Thyroid gland (tissue), 4 donors: ENCODE measurements at regions not wholly inside any gene's neighbourhood (a gene's known extent, or its start where the extent isn't known, plus 50 kb on each side); places are given as distances from the start of the nearest gene placed in this dataset.

Source experiments
- DNase-seq, 2 donors: peaks; one replicate each; pipeline ENCODE4 v3.0.0-alpha.2; 2019
- H3K27ac ChIP-seq, 3 donors: fragments of 200-600 bp; sonication (generic); 1 replicate in 2 of 3; 2 replicates in 1 of 3; pipeline ENCODE4 v1.5.1; 2016 to 2019; ENCODE audit warnings: mild to moderate bottlenecking in 1 of 3, moderate library complexity in 1 of 3
- H3K27me3 ChIP-seq: fragments of 200-600 bp; sonication (generic); one replicate; pipeline ENCODE4 v1.5.1; 2019
- H3K36me3 ChIP-seq, 2 donors: fragments of 200-600 bp; sonication (generic); one replicate each; pipeline ENCODE4 v1.5.1; 2016 to 2019
- H3K4me1 ChIP-seq, 2 donors: fragments of 200-600 bp; sonication (generic); one replicate each; pipeline ENCODE4 v1.5.1; 2017 to 2019
- H3K4me3 ChIP-seq, 3 donors: fragments of 200-600 bp; sonication (generic); replicated peaks in 1 of 3; 1 replicate in 2 of 3; 2 replicates in 1 of 3; pipeline ENCODE4 v1.5.1; 2016; ENCODE audit warnings: mild to moderate bottlenecking in 1 of 3
- H3K9me3 ChIP-seq: fragments of 200-600 bp; sonication (generic); one replicate; pipeline ENCODE4 v1.5.1; 2017
- CTCF ChIP-seq, 6 experiments: fragments of 200-600 bp in 3 of 6; fragments of 450-650 bp in 3 of 6; sonication (generic) in 3 of 6; IDR thresholded peaks; one replicate each; pipeline ENCODE4 v1.5.1; 2016 to 2019; ENCODE audit warnings: antibody characterized with exemption in 6 of 6, mild to moderate bottlenecking in 2 of 6, inconsistent platforms in 1 of 6, moderate library complexity in 1 of 6
- POLR2A ChIP-seq, 2 donors: fragments of 450-650 bp; IDR thresholded peaks; one replicate each; pipeline ENCODE4 v1.6.1; 2017; ENCODE audit warnings: antibody characterized with exemption in 2 of 2, mild to moderate bottlenecking in 2 of 2, moderate library complexity in 1 of 2
- WGBS, 2 donors: methylation state at CpG; one replicate each; pipeline ENCODE4 v1.1.5; 2017; 5-methylcytosine and 5-hydroxymethylcytosine counted together
- intact Hi-C: fragments of 100-400 bp; cut with DNase I; formaldehyde crosslinking; loops from one replicate; pipeline ENCODE4 v1.15.1; 2023

GRCh38 chr12:63400718-63401117 is 249.7 kb upstream of the AVPR1A start:
- Histone ChIP-seq H3K4me3 (no peak overlapping the region), H3K27me3 (no peaks in the 10 kb centered on the region), H3K36me3 (no peaks in the 10 kb centered on the region), H3K4me1 (peaks cover 0 to 3% of the 10 kb centered on the region in 2 donors), H3K9me3 (no peaks in the 10 kb centered on the region), H3K27ac (no peak overlapping the region)
- 74 to 85% methylated on average over 2 to 3 of the region's 3 CpGs for WGBS, 2 donors
- DNase-seq = no peak
- TF ChIP-seq CTCF (IDR thresholded peaks at IDR 0.05) (no peak), POLR2A (IDR thresholded peaks at IDR 0.05) (no peak)
- intact Hi-C loops = no loop called here

- no peak for DNase-seq
- no peak overlapping the region for H3K27ac ChIP-seq
- no peaks in the 10 kb centered on the region for H3K27me3 ChIP-seq
- no peaks in the 10 kb centered on the region for H3K9me3 ChIP-seq
- WGBS, 2 donors = 85 to 93% methylated on average over 2 of the region's 2 CpGs
- no peak for TF ChIP-seq CTCF (IDR thresholded peaks at IDR 0.05)
- TF ChIP-seq POLR2A (IDR thresholded peaks at IDR 0.05) = no peak
- H3K4me3 ChIP-seq = no peak overlapping the region
- intact Hi-C loops = no loop called here
- no peaks in the 10 kb centered on the region for H3K36me3 ChIP-seq
- H3K4me1 ChIP-seq = peaks cover 0 to 4% of the 10 kb centered on the region in 2 donors
Observed at GRCh38 chr12:63400318-63400717, 249.3 kb upstream of the AVPR1A start.

- H3K27me3 ChIP-seq = no peaks in the 10 kb centered on the region
- intact Hi-C loops = no loop called here
- 91 to 97% methylated on average over 4 of the region's 4 CpGs for WGBS, 2 donors
- no peaks in the 10 kb centered on the region for H3K9me3 ChIP-seq
- no peaks in the 10 kb centered on the region for H3K36me3 ChIP-seq
- H3K27ac ChIP-seq = no peak overlapping the region
- H3K4me1 ChIP-seq = peaks cover 7 to 14% of the 10 kb centered on the region in 2 donors
- TF ChIP-seq POLR2A (IDR thresholded peaks at IDR 0.05) (no peak), CTCF (IDR thresholded peaks at IDR 0.05) (no peak)
- DNase-seq = no peak
- H3K4me3 ChIP-seq = no peak overlapping the region
Observed at GRCh38 chr12:63397807-63398206, 246.8 kb upstream of the AVPR1A start.

- WGBS, 2 donors = 88 to 93% methylated on average over 3 of the region's 3 CpGs
- no peak for TF ChIP-seq CTCF (IDR thresholded peaks at IDR 0.05)
- no peak for TF ChIP-seq POLR2A (IDR thresholded peaks at IDR 0.05)
- Histone ChIP-seq H3K9me3 (no peaks in the 10 kb centered on the region), H3K27ac (no peak overlapping the region), H3K4me1 (peaks cover 7 to 14% of the 10 kb centered on the region in 2 donors), H3K27me3 (no peaks in the 10 kb centered on the region), H3K4me3 (no peak overlapping the region), H3K36me3 (no peaks in the 10 kb centered on the region)
- DNase-seq = no peak
- intact Hi-C loops = no loop called here
Observed at GRCh38 chr12:63396135-63396534, 245.1 kb upstream of the AVPR1A start.

- H3K27me3 ChIP-seq = no peaks in the 10 kb centered on the region
- H3K36me3 ChIP-seq = no peaks in the 10 kb centered on the region
- 27 to 30% methylated on average over 4 of the region's 4 CpGs for WGBS, 2 donors
- H3K4me3 ChIP-seq = no peak overlapping the region
- peak; percentile 34 to 37 for DNase-seq
- intact Hi-C loops = no loop called here
- TF ChIP-seq POLR2A (IDR thresholded peaks at IDR 0.05) (no peak), CTCF (IDR thresholded peaks at IDR 0.05) (no peak)
- peaks cover 7 to 14% of the 10 kb centered on the region in 2 donors for H3K4me1 ChIP-seq
- peak overlapping the region; percentile 53 to 65 (median 57) for H3K27ac ChIP-seq
- no peaks in the 10 kb centered on the region for H3K9me3 ChIP-seq
Observed at GRCh38 chr12:63394983-63395382, 244.0 kb upstream of the AVPR1A start.
